ENCODE measurements at regions not wholly inside any gene's neighbourhood (a gene's known extent, or its start where the extent isn't known, plus 50 kb on each side); places are given as distances from the start of the nearest gene placed in this dataset.

- no peak for TF ChIP-seq CTCF (conservative IDR thresholded peaks at IDR 0.05)
- TF ChIP-seq ZFX (IDR thresholded peaks at IDR 0.05): no peak
Observed at GRCh38 chr1:231094421-231094820, 54.4 kb upstream of the FAM89A start.

Measured in C4-2B (cell line).